Hematopoietic multipotent progenitor cell (in vitro differentiated cells): ENCODE measurements at regions not wholly inside any gene's neighbourhood (a gene's known extent, or its start where the extent isn't known, plus 50 kb on each side); places are given as distances from the start of the nearest gene placed in this dataset.

ENCODE experiments used
- DNase-seq, 3 donors: peaks; one replicate each; pipeline ENCODE4 v3.0.0-alpha.2; 2011 to 2015; ENCODE audit warnings: low read depth in 2 of 3, low spot score in 2 of 3

DNA sequence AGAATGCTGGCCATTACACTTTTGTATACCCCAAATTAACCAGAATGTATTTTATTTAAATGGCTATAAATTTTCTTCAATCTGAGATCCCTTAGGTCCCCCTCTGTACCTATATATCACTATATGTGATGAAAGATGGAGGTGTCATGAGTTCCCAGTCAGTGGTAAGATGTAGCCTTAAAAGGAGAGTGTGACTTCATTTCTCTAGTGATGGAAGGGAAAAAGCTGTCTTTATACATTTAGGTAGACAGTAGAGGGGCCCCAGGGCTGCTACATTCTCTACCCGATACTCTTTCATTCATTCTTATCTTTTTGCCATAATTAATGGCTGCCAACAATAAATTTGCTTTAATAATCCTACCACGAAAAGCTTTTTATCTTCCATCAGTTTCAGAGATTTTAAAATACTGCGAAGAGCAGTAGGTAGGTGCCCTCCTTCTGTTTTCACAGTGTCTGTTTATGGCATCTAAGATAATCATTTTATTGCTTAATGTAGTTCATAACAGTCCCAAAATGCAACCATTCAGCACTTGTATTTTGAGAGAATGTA lies 301.3 kb downstream of the ZNF608 start:
- no peak for DNase-seq

DNA sequence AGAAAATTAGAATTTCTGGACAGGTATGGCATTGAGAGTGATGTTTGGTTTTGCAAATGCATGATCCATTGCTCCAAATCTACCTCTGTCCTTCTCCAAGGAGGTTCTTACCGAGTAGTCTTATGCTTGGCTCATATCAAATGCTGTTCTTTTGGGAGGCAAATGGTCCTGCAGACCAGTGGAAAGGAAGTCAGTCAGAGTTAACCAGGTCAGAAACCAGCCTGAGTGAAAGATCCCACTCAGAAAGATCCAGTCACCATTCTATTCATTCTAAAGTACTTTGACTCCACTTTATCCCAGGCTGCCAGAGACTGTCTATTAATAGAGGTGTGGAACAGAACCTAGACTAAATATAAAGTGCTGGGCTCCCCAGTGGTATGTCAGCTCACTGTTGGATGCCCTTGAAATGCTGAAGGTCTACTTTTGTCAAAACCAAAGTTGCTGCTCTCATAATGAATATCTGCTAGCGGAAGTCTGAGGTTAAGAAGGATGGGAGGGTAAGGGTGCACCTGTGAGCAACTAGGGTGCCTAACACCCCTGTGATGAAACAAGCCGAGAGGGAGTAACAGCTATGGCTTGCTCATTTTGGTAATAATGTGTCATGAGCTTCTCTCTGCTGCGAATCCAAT lies 302.2 kb downstream of the ZNF608 start:
- DNase-seq = no peak

GRCh38 chr5:124440471-124440870 lies 306.0 kb downstream of the ZNF608 start:
- DNase-seq = no peak

GRCh38 chr5:124439609-124440008 lies 306.8 kb downstream of the ZNF608 start:
- no peak for DNase-seq

GRCh38 chr5:124438903-124439281 lies 307.5 kb downstream of the ZNF608 start:
- no peak for DNase-seq

- no peak for DNase-seq
Measured at GRCh38 chr5:124438026-124438902, 308.2 kb downstream of the ZNF608 start.

GRCh38 chr5:124436294-124436693 lies 310.1 kb downstream of the ZNF608 start:
- DNase-seq = peak in 2 of 3 donors; percentile 10 to 32

DNA sequence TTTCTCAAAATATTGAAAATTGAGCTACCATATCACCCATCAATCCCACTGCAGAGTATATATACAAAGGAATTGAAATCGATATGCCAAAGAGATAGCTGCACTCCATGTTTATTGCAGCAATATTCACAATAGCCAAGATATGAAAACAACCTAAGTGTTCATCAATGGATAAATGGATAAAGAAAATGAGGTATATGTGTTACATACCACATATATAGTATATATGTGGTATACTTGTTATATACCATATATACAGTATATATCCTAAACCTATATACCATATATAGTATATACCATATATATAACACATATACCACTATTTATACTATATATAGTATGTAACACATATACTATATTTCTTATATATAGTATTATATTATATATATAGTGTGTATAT lies 313.3 kb downstream of the ZNF608 start:
- DNase-seq = no peak

DNA sequence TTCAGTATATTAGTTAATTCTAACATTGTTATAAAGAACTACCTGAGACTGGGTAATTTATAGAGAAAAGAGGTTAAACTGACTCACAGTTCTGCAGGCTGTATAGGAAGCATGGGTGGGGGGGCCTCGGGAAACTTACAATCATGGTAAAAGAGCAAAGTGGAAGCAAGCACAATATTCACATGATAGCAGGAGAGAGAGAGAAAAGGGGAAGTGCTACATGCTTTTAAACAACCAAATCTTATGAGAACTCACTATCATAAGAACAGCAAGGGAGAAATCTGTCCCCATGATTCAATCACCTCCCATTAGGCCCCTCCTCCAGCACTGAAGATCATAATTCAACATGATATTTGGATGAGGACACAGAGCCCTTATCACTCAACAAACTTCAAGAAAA lies 324.9 kb downstream of the ZNF608 start:
- no peak for DNase-seq

GRCh38 chr5:124420952-124421351 lies 325.5 kb downstream of the ZNF608 start:
- DNase-seq = no peak

- DNase-seq = no peak
Measured at GRCh38 chr5:124419531-124419930, 326.9 kb downstream of the ZNF608 start.

DNA sequence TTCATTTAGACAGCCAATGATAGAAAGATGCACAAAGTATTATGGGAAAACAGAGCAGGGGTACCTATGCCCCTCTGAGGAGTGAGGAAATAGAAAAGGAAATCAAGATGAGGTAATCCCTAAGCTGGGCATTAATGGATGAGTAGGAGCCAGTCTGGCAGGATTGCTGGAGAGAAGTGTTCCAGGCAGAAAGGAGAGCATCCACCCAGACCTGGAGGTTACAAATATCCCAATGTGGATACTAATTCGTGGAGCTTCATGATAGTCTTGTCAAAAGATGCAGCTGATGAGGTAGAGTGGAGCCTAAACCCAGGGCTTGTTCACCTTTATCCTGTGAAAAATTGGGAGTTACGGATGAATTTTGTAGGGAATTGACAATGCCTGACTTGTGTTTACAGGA lies 328.0 kb downstream of the ZNF608 start:
- no peak for DNase-seq

- DNase-seq = no peak
Measured at GRCh38 chr5:124417196-124417595, 329.2 kb downstream of the ZNF608 start.

DNA sequence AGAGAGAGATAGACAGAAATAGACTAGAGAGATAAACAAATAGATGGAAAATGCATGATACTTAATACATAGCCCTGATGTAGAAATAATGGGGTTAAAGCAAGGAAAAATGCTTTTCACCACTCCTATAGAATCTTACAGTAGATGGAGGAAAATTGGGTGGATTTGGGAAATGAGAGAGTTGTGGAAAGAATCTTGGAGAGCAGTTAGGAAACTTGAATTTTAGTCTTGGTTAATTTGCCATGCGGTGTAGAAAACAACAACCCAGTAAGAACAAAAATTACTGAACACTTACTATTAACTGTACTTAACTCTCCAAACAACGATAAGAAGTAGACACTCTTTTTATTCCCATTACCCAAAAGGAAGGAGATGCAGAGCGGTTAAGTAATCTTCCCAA lies 329.8 kb downstream of the ZNF608 start:
- no peak for DNase-seq

GRCh38 chr5:124414973-124415372 lies 331.5 kb downstream of the ZNF608 start:
- DNase-seq = no peak

DNA sequence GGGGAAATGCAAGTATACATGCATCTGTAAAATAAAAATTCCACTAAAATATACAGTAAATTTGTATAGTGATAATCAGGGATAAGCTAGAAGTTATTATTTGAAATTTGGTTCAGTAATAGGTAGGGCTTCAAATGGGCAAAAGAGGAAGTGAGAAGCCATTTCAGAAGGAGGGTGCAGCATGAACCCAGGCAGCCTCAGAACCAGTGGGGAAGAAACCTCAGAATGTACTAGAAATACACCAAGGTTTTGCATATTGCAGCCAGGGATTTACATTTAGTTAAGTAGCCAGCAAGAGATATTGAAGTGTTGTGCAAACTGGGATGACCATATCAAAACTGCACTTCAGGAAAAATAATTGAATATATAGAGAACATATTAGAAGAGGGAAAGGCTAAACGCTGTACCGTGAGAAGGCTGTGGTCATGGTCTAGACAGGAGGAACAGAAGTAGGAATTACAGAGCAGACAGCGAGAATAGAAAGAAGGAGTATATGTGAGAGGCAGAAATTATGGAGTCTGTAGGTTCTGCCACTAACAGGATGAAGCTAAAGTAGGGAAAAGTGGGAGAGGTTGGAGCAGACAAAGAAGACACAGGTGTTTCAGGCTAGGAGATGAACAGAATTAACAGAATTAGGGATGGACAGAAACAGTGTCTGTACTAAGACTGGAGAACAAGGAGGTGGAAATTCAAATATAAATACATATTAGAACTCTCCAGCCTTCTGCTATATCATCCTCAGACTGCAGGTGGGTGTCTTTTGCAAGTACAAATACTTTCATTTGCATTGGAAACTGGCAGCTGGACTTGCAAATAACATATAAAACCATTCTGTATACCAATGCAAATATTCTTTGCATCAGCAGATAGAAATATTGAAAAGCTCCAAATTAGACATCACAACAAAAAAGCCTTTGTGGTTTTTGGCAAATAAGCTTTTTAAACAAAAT lies 335.6 kb downstream of the ZNF608 start:
- peak in 1 of 3 donors; percentile 24 for DNase-seq

- DNase-seq = no peak
Measured at GRCh38 chr5:124408738-124409453, 337.5 kb downstream of the ZNF608 start.

- no peak for DNase-seq
Measured at GRCh38 chr5:124404796-124405195, 341.6 kb downstream of the ZNF608 start.

GRCh38 chr5:124403281-124403680 lies 343.2 kb downstream of the ZNF608 start:
- DNase-seq = no peak

- DNase-seq = no peak
Measured at GRCh38 chr5:124402144-124402581, 344.3 kb downstream of the ZNF608 start.
